Heart left ventricle (tissue), 16 donors: ENCODE measurements at regions not wholly inside any gene's neighbourhood (a gene's known extent, or its start where the extent isn't known, plus 50 kb on each side); places are given as distances from the start of the nearest gene placed in this dataset.

Source experiments
- ATAC-seq, 4 donors: fragments of 200-7000 bp; cut with Tn5 transposase; one replicate each; pipeline ENCODE4 v1.9.1; 2020 to 2022; ENCODE audit warnings: moderate library complexity in 4 of 4, mild to moderate bottlenecking in 3 of 4, moderate number of reproducible peaks in 1 of 4
- DNase-seq, 5 donors: peaks; one replicate each; pipeline ENCODE4 v3.0.0-alpha.2; 2020
- H3K27ac ChIP-seq, 12 donors: fragments of 200-600 bp; sonication (generic) in 4 of 12; one replicate each; pipeline versions ENCODE4 v1.5.0 to v1.8.0; 2016 to 2022; ENCODE audit warnings: mild to moderate bottlenecking in 2 of 12
- H3K27me3 ChIP-seq, 9 donors: fragments of 200-600 bp; sonication (generic) in 2 of 9; one replicate each; pipeline versions ENCODE4 v1.5.1 to v1.8.0; 2016 to 2022; ENCODE audit warnings: mild to moderate bottlenecking in 3 of 9
- H3K36me3 ChIP-seq, 9 donors: fragments of 200-600 bp; sonication (generic) in 2 of 9; one replicate each; pipeline versions ENCODE4 v1.5.0 to v1.8.0; 2018 to 2022; ENCODE audit warnings: mild to moderate bottlenecking in 2 of 9
- H3K4me1 ChIP-seq, 12 donors: fragments of 200-600 bp; sonication (generic) in 4 of 12; one replicate each; pipeline versions ENCODE4 v1.5.0 to v1.8.0; 2016 to 2022; ENCODE audit warnings: mild to moderate bottlenecking in 3 of 12
- H3K4me3 ChIP-seq, 12 donors: fragments of 200-600 bp; sonication (generic) in 4 of 12; one replicate each; pipeline versions ENCODE4 v1.5.0 to v1.8.0; 2017 to 2022; ENCODE audit warnings: mild to moderate bottlenecking in 9 of 12, moderate library complexity in 4 of 12
- H3K9me3 ChIP-seq, 12 donors: fragments of 200-600 bp; sonication (generic) in 4 of 12; one replicate each; pipeline versions ENCODE4 v1.5.0 to v1.8.0; 2016 to 2022; ENCODE audit warnings: mild to moderate bottlenecking in 1 of 12
- POLR2A ChIP-seq, 2 donors: fragments of 450-650 bp; IDR thresholded peaks; one replicate each; pipeline ENCODE4 v1.6.1; 2017; ENCODE audit warnings: antibody characterized with exemption in 2 of 2, mild to moderate bottlenecking in 2 of 2, moderate library complexity in 2 of 2
- WGBS, 4 donors: extraction: QIAGEN DNeasy Blood & Tissue Kit in 2 of 4; methylation state at CpG; one replicate each; pipeline versions ENCODE4 v1.1.5 to v1.1.7; 2013 to 2018; 5-methylcytosine and 5-hydroxymethylcytosine counted together
- intact Hi-C, 10 donors: fragments of 100-400 bp; cut with DNase I; formaldehyde crosslinking; loops; one replicate each; pipeline versions ENCODE4 v1.11.1 to v1.14.2; 2022
- TF ChIP-seq, protein P1 (sequence below), 12 donors: fragments of 200-600 bp; sonication (generic) in 4 of 12; IDR thresholded peaks; one replicate each; pipeline versions ENCODE4 v1.5.0 to v1.8.0; 2018 to 2022; ENCODE audit warnings: antibody characterized with exemption in 12 of 12, mild to moderate bottlenecking in 5 of 12
- donor health status: ischemic (EF 13 %, LVEDD 7.1; RV severe dilation, severe dysfunction).
- donor health status: healthy with polysubstance abuse.
- donor health status: DM: no; HTN: yes; CAD: no.
- donor health status: DM: no; HTN: no; CAD: no.
- donor health status: ischemic (EF 25% LVEDD 6.9; RV normal size, moderate dysfunction).
- donor health status: ischemic (EF 25% LVEDD 5.7; RV mildly dilated, moderate dysfunction).
- donor health status: healthy.
- donor health status: DM: yes; HTN: yes; CAD: no.
- donor health status: ischemic (EF 35%, LVEDD 5.7; RV mildly dilated, moderate dysfunction).
- donor health status: nonischemic (EF 11% LVEDD 7.7; RV severe dilation, severe dysfunction).
- donor health status: DM: yes; HTN: yes; CAD: no.
- donor health status: PGD.
- donor health status: ischemic (EF 29% LVEDD 5.4; RV normal size, mild dysfunction).
- donor health status: nonischemic (EF 23%, LVEDD 6.1; RV moderate dilation, normal function).

DNA sequence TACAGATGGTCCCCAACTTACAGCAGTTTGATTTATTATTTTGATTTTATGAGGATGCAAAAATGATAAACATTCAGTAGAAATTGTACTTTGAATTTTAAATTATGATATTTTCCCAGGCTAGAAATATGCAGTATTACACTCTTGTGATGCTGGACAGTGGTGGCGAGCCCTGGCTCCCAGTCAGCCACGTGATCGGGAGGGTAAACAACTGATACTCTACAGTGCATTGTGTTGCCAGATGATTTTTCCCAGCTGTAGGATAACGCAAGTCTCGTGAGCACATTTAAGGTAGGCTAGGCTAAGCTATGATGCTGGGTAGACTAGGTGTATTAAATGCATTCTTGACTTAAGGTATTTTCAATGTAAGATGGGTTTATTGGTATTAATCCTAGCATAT is 865.2 kb downstream of the SORCS3 start:
- Histone ChIP-seq H3K36me3 (no peaks in the 10 kb centered on the region), H3K4me1 (no peaks in the 10 kb centered on the region), H3K27me3 (no peaks in the 10 kb centered on the region), H3K27ac (no peak overlapping the region), H3K9me3 (no peaks in the 10 kb centered on the region), H3K4me3 (no peak overlapping the region)
- ATAC-seq (no peak), DNase-seq (no peak)
- TF ChIP-seq, protein P1, sequence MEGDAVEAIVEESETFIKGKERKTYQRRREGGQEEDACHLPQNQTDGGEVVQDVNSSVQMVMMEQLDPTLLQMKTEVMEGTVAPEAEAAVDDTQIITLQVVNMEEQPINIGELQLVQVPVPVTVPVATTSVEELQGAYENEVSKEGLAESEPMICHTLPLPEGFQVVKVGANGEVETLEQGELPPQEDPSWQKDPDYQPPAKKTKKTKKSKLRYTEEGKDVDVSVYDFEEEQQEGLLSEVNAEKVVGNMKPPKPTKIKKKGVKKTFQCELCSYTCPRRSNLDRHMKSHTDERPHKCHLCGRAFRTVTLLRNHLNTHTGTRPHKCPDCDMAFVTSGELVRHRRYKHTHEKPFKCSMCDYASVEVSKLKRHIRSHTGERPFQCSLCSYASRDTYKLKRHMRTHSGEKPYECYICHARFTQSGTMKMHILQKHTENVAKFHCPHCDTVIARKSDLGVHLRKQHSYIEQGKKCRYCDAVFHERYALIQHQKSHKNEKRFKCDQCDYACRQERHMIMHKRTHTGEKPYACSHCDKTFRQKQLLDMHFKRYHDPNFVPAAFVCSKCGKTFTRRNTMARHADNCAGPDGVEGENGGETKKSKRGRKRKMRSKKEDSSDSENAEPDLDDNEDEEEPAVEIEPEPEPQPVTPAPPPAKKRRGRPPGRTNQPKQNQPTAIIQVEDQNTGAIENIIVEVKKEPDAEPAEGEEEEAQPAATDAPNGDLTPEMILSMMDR (IDR thresholded peaks at IDR 0.05), result no peak
- no peak for TF ChIP-seq POLR2A (IDR thresholded peaks at IDR 0.05)
- 74 to 82% (median 79%) methylated on average over 5 of the region's 5 CpGs for WGBS, 4 donors
- intact Hi-C loops, result no loop called here

DNA sequence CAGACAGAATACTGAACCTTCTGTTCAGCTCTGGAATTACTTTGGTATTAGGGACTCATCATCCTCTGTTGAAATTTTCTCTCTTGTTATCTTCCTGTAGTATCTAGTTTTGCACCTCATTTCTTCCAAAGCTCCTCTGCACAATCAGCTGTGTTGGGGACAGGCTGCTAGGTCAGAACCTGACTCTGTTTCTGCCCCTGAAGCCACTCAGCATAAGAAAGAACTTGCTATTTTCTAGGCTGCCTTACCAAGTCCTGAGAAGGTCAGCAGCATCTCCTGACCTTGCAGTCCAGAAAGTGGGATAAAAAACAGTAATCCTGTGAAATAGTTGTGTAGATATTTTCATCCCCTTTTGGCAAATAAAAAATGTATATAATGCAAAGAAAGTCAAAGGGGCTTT is 862.6 kb downstream of the SORCS3 start:
- Histone ChIP-seq H3K27ac (no peak overlapping the region), H3K27me3 (no peaks in the 10 kb centered on the region), H3K4me1 (no peaks in the 10 kb centered on the region), H3K36me3 (no peaks in the 10 kb centered on the region), H3K9me3 (no peaks in the 10 kb centered on the region), H3K4me3 (no peak overlapping the region)
- TF ChIP-seq, protein P1 (IDR thresholded peaks at IDR 0.05), result no peak
- TF ChIP-seq POLR2A (IDR thresholded peaks at IDR 0.05), result no peak
- intact Hi-C loops, result no loop called here
- DNase-seq, result no peak
- ATAC-seq, result no peak

DNA sequence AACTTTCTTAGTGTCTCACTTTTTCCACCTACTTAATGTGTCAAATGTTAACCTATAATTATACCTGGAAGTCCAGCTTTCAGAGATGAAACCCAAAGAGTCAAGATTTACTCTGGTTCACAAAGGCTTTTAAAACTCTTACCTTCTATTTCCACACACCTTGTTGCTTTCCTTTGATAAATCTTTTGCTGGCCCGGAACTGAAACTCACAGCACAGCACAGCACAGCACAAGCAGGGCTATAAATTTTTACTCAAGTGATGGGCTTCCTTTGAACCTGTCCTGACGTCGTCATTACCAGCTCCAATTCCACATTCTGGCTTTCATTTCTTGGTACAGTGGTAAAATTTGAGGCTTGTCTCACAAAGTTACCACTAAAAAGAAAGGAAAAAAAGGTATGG is 861.0 kb downstream of the SORCS3 start:
- no peaks in the 10 kb centered on the region for H3K4me1 ChIP-seq
- no peaks in the 10 kb centered on the region for H3K36me3 ChIP-seq
- ATAC-seq (no peak), DNase-seq (no peak)
- TF ChIP-seq, protein P1 (IDR thresholded peaks at IDR 0.05), result no peak
- no peak for TF ChIP-seq POLR2A (IDR thresholded peaks at IDR 0.05)
- no peaks in the 10 kb centered on the region for H3K27me3 ChIP-seq
- intact Hi-C loops, result no loop called here
- no peaks in the 10 kb centered on the region for H3K9me3 ChIP-seq
- 77 to 86% (median 82%) methylated on average over 3 of the region's 3 CpGs for WGBS, 4 donors
- no peak overlapping the region for H3K27ac ChIP-seq
- no peak overlapping the region for H3K4me3 ChIP-seq

DNA sequence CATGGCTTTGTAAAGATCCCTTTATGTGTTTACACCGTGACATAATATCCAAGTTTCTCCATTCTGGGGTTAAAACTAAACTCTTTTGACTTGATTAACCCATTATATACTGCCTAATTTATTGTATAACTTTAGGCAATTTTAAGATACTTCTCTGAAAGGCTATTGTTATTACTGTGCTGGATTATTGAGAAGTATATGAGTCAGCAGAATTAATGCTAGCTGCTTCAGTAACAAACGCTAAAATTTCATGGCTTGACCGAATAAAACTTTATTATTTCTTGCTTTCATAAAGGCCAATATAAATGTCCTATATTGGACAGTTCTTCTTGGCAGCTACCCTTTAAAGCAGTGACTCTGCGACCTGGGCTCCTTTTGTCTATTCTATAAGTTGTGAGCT is 853.9 kb downstream of the SORCS3 start:
- no peak for DNase-seq
- Histone ChIP-seq H3K27me3 (no peaks in the 10 kb centered on the region), H3K4me1 (no peaks in the 10 kb centered on the region), H3K9me3 (no peaks in the 10 kb centered on the region), H3K4me3 (no peak overlapping the region), H3K27ac (no peak overlapping the region), H3K36me3 (no peaks in the 10 kb centered on the region)
- WGBS, 4 donors, result 87 to 94% (median 91%) methylated on average over 4 of the region's 4 CpGs
- ATAC-seq, result no peak
- intact Hi-C loops, result no loop called here
- TF ChIP-seq, protein P1 (IDR thresholded peaks at IDR 0.05), result no peak
- no peak for TF ChIP-seq POLR2A (IDR thresholded peaks at IDR 0.05)
